Keratinocyte (primary cell): ENCODE measurements at regions not wholly inside any gene's neighbourhood (a gene's known extent, or its start where the extent isn't known, plus 50 kb on each side); places are given as distances from the start of the nearest gene placed in this dataset.

Experiments
- DNase-seq: peaks from one replicate; pipeline ENCODE4 v3.0.0-alpha.2; 2011; ENCODE audit warnings: low read depth, missing footprints, low spot score
- FAIRE-seq: peaks from 2 replicates; lab custom pipeline; 2011; peaks lifted over from hg19 to GRCh38; lab: Jason Lieb, UNC
- H2AFZ ChIP-seq: 2 replicates; pipeline ENCODE4 v1.6.0; 2012; ENCODE audit warnings: low read length, control low read depth, inconsistent platforms; ENCODE audit not compliant: control insufficient read depth
- H3K27ac ChIP-seq: 2 replicates; pipeline ENCODE4 v1.5.1; 2011; ENCODE audit warnings: low read length; ENCODE audit not compliant: control insufficient read depth, insufficient read depth
- H3K27me3 ChIP-seq: 3 replicates; pipeline ENCODE4 v1.6.0; 2011; ENCODE audit warnings: low read length; ENCODE audit not compliant: control insufficient read depth, insufficient read depth; ENCODE audit errors: extremely low read depth
- H3K36me3 ChIP-seq, 2 experiments: 2 replicates in 1 of 2; 3 replicates in 1 of 2; pipeline ENCODE4 v1.5.1; 2011; ENCODE audit warnings: low read length in 2 of 2, mild to moderate bottlenecking in 1 of 2; ENCODE audit not compliant: control insufficient read depth in 2 of 2, insufficient read depth in 2 of 2; ENCODE audit errors: extremely low read depth in 1 of 2
- H3K4me1 ChIP-seq: 3 replicates; pipeline ENCODE4 v1.5.1; 2011; ENCODE audit warnings: low read length; ENCODE audit not compliant: control insufficient read depth, insufficient read depth; ENCODE audit errors: extremely low read depth
- H3K4me2 ChIP-seq: 3 replicates; pipeline ENCODE4 v1.6.0; 2011; ENCODE audit warnings: low read depth, low read length; ENCODE audit not compliant: control insufficient read depth, insufficient read depth; ENCODE audit errors: extremely low read depth
- H3K4me3 ChIP-seq, 3 experiments: fragments of 200-600 bp in 1 of 3; sonication (generic) in 1 of 3; 2 replicates in 2 of 3; 3 replicates in 1 of 3; pipeline ENCODE4 v1.5.1; 2011 to 2016; ENCODE audit warnings: low read length in 3 of 3, mild to moderate bottlenecking in 3 of 3, control low read depth in 2 of 3, inconsistent platforms in 1 of 3, low read depth in 1 of 3, mixed read lengths in 1 of 3, mixed run types in 1 of 3, moderate library complexity in 1 of 3; ENCODE audit not compliant: control insufficient read depth in 2 of 3, insufficient read depth in 2 of 3; ENCODE audit errors: extremely low read depth in 1 of 3
- H3K79me2 ChIP-seq: 2 replicates; pipeline ENCODE4 v1.6.0; 2012; ENCODE audit warnings: low read length; ENCODE audit not compliant: control insufficient read depth, insufficient read depth
- H3K9ac ChIP-seq: 3 replicates; pipeline ENCODE4 v1.6.0; 2011; ENCODE audit warnings: low read length; ENCODE audit not compliant: control insufficient read depth, insufficient read depth; ENCODE audit errors: extremely low read depth
- H3K9me1 ChIP-seq: 3 replicates; pipeline ENCODE4 v1.6.0; 2011; ENCODE audit warnings: low read length; ENCODE audit not compliant: control insufficient read depth, insufficient read depth; ENCODE audit errors: extremely low read depth
- H3K9me3 ChIP-seq: 2 replicates; pipeline ENCODE4 v1.5.1; 2012; ENCODE audit warnings: low read depth, low read length; ENCODE audit not compliant: control insufficient read depth
- H4K20me1 ChIP-seq: 3 replicates; pipeline ENCODE4 v1.6.0; 2011; ENCODE audit warnings: low read length; ENCODE audit not compliant: control insufficient read depth, insufficient read depth; ENCODE audit errors: extremely low read depth
- EZH2 ChIP-seq: IDR thresholded peaks from one replicate; pipeline ENCODE4 v1.6.1; 2012; ENCODE audit warnings: inconsistent platforms, mild to moderate bottlenecking, low read length, moderate library complexity
- dilution Hi-C: fragments of 300-500 bp; cut with MboI; formaldehyde crosslinking; loops from one replicate; pipeline ENCODE4 v1.7.0; 2020; ENCODE audit warnings: low sequenced_read_pairs; ENCODE audit not compliant: extremely low pct_ligation_motif_present
- TF ChIP-seq, protein P1 (sequence below), 3 experiments: IDR thresholded peaks in 1 of 3; conservative IDR thresholded peaks in 1 of 3; optimal IDR thresholded peaks in 1 of 3; 2 replicates in 2 of 3; 3 replicates in 1 of 3; pipeline versions ENCODE3 to v1.5.1; 2011; ENCODE audit warnings: low read length in 3 of 3, mild to moderate bottlenecking in 3 of 3, moderate library complexity in 2 of 3, control low read depth in 1 of 3, inconsistent platforms in 1 of 3; ENCODE audit not compliant: insufficient read depth in 2 of 3; ENCODE audit errors: extremely low read depth in 1 of 3

DNA sequence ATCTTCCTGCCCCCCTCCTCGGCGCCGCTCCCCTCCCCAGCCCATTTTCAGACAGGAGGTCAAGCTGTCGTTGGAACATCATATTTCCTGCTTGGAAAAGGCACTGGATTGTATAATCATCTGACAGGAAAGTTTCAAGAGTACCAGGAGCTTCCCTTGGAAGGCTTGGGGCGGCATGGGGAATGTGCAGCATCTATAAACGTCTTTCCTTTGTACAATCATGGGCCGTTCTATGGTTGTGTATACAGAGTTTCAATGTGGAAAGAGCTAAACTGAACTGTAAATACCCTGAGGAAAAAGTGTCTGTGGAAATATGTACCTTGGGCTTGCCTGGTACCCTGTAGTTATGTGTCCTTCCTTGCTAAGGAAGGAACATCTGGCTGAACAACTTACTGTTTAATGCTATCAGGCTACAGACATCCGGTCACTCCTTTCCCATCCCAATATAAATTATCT lies 368.1 kb upstream of the ADGRL2 start:
- no peak overlapping the region for H3K27ac ChIP-seq
- no peak overlapping the region for H2AFZ ChIP-seq
- H3K4me2 ChIP-seq: no peak overlapping the region
- H3K9ac ChIP-seq: no peak overlapping the region
- no peaks in the 10 kb centered on the region for H3K79me2 ChIP-seq
- H3K4me1 ChIP-seq: no peaks in the 10 kb centered on the region
- FAIRE-seq (no peak), DNase-seq (no peak)
- H3K4me3 ChIP-seq: no peak overlapping the region
- no peaks in the 10 kb centered on the region for H3K27me3 ChIP-seq
- H3K9me1 ChIP-seq: no peaks in the 10 kb centered on the region
- dilution Hi-C loops: no loop called here
- no peaks in the 10 kb centered on the region for H3K36me3 ChIP-seq
- H3K9me3 ChIP-seq: no peaks in the 10 kb centered on the region
- TF ChIP-seq EZH2: no peak
- TF ChIP-seq, protein P1, sequence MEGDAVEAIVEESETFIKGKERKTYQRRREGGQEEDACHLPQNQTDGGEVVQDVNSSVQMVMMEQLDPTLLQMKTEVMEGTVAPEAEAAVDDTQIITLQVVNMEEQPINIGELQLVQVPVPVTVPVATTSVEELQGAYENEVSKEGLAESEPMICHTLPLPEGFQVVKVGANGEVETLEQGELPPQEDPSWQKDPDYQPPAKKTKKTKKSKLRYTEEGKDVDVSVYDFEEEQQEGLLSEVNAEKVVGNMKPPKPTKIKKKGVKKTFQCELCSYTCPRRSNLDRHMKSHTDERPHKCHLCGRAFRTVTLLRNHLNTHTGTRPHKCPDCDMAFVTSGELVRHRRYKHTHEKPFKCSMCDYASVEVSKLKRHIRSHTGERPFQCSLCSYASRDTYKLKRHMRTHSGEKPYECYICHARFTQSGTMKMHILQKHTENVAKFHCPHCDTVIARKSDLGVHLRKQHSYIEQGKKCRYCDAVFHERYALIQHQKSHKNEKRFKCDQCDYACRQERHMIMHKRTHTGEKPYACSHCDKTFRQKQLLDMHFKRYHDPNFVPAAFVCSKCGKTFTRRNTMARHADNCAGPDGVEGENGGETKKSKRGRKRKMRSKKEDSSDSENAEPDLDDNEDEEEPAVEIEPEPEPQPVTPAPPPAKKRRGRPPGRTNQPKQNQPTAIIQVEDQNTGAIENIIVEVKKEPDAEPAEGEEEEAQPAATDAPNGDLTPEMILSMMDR (optimal IDR thresholded peaks at IDR 0.05 in 1 of 3, IDR thresholded peaks at IDR 0.05 in 1 of 3, conservative IDR thresholded peaks at IDR 0.05 in 1 of 3; ENCODE audit: extremely low read depth in 1 of 3, insufficient read depth in 2 of 3, low read length in 3 of 3): no peak
- no peaks in the 10 kb centered on the region for H4K20me1 ChIP-seq

DNA sequence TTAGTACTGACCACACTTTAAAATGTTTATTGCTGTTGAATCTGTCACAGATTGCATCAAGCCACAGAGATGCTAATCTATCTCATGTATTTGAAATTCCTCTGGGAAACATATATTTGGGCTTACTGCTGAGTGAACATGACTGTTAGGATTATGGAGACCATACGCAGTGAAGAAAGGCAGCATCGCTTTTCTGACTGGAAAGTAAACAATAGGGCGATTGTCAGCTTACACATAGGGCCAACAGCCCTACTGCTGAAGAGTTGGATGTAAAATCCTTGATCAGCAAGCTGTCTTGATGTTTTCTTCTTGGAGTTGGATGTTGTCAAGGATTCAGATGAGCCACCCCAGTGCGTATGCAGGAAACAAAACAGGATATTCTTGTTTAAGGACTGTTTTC lies 368.7 kb upstream of the ADGRL2 start:
- DNase-seq (no peak), FAIRE-seq (no peak)
- Histone ChIP-seq H3K4me2 (no peak overlapping the region), H4K20me1 (no peaks in the 10 kb centered on the region), H3K9me3 (no peaks in the 10 kb centered on the region), H3K9me1 (no peaks in the 10 kb centered on the region), H3K27ac (no peak overlapping the region), H3K4me1 (no peaks in the 10 kb centered on the region), H3K4me3 (no peak overlapping the region), H3K79me2 (no peaks in the 10 kb centered on the region), H3K36me3 (no peaks in the 10 kb centered on the region), H2AFZ (no peak overlapping the region), H3K9ac (no peak overlapping the region), H3K27me3 (no peaks in the 10 kb centered on the region)
- no peak for TF ChIP-seq EZH2
- TF ChIP-seq, protein P1 (optimal IDR thresholded peaks at IDR 0.05 in 1 of 3, IDR thresholded peaks at IDR 0.05 in 1 of 3, conservative IDR thresholded peaks at IDR 0.05 in 1 of 3; ENCODE audit: extremely low read depth in 1 of 3, insufficient read depth in 2 of 3, low read length in 3 of 3): no peak
- dilution Hi-C loops: no loop called here
